COR-L47 (cell line): ENCODE measurements at regions not wholly inside any gene's neighbourhood (a gene's known extent, or its start where the extent isn't known, plus 50 kb on each side); places are given as distances from the start of the nearest gene placed in this dataset.
A peak's percentile ranks its signal among the peaks of the same experiment; 100 is the strongest.

Experiments used
- DNase-seq: peaks from one replicate; lab custom pipeline; 2025; lab: John Stamatoyannopoulos, UW

GRCh38 chr7:47147213-47147631 is 434.7 kb downstream of the TNS3 start:
- DNase-seq: no peak

- DNase-seq: no peak
Measured at GRCh38 chr7:47145982-47146381, 435.9 kb downstream of the TNS3 start.

GRCh38 chr7:47145186-47145725 is 436.7 kb downstream of the TNS3 start:
- DNase-seq: no peak

- no peak for DNase-seq
Measured at GRCh38 chr7:47143339-47143738, 438.6 kb downstream of the TNS3 start.

DNA sequence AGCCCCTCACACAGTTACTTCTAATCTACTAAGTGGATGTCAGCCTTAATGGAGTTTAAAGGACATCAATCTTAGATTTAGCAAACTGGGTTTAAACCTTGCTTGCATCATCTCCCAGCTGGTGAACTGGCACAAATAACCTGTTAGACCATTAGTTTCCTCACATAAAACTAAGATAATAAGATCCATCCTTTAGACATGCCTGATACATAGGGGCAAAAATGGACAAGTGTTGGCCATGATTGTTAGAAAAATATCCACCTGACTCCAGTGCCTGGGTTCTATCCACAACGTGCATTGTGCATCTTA is 439.1 kb downstream of the TNS3 start:
- no peak for DNase-seq

- DNase-seq: no peak
Measured at GRCh38 chr7:47142169-47142866, 439.6 kb downstream of the TNS3 start.

DNA sequence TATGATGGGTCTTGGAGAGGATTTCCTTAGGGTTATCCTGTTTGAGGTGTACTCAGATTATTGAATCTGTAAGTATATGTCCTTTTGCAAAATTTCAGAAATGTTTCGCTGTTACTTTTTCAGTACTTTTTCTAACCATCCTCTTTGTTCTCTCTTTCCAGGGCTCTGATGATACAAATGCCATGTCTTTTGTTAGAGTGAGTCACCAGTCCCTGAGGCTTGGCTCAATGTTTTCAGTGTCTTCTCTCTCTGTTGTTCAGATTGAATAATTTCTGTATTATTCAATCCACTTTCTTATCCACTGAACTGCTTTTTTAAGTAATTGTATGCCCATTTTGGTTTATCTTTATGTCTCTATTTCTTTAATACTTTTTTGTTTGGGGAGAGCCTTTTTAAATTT is 449.4 kb downstream of the TNS3 start:
- no peak for DNase-seq

- no peak for DNase-seq
Measured at GRCh38 chr7:47128700-47129099, 453.2 kb downstream of the TNS3 start.

DNA sequence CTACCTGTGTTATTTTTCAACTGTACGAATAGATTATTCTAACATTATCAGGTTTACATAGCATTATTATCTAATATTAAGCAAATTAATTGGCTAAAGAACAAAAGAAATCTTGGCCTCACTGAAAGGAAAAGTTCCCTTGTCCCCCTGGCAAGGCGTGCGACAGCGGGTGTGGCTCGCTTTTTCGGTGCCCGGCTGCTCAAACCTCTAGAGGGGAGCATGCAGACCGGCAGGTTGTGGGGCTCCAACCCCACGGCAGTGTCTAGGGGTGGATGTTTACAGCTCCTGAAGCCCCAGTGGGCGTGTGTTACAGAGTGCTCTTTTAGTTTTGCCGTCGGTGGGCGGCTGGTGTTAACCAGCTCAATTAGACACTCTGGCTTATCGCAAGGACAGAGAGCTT is 456.4 kb downstream of the TNS3 start:
- DNase-seq: no peak

GRCh38 chr7:47119261-47119865 is 462.5 kb downstream of the TNS3 start:
- DNase-seq: no peak

DNA sequence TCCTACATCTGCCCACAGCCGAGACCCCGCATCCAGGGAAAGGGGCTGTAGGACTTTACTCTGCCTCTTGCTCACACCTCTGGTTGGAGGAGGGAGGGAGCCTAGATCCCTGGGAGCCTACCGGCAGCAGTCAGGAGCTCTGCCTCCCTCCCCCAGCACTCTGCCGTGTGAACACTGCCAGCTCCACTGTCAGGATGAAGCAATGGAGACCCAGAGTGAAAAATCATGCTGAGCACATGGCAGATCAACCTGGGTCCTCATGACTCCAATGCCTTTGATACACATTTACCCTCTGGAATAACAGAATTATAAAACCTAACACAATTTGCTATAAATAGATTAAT is 477.7 kb downstream of the TNS3 start:
- DNase-seq: no peak

GRCh38 chr7:47103498-47104205 is 478.3 kb downstream of the TNS3 start:
- DNase-seq: no peak

GRCh38 chr7:47102331-47102841 is 479.5 kb downstream of the TNS3 start:
- DNase-seq: no peak

DNA sequence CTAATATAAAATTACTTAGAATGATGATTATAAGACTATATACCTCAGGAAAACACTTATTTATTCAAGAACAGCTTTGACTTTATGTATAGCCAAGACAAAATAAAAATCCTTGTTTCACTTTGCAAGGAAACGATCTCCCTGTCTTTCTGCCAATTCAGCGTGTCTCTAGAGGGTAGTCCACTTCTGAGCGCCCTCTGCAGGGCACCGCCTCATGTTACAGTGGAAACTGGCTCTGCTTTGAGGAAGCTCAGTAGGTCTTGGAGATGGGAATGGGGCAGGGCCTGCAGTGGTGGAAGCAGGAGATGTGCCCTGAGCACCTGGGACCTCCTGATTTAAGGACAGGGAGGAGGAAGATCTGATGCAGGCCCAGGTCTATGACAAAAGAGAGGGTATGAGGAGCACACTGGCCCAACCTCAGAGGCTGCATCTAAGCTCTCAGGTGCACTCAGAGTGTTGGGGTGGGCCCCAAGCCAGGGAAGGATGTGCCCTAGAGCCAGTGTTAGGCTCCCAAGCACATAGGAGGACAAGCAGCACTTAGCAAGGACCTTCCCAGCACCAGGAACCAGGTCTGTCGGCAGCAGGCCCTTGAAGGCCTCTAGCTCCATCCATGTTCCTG is 481.0 kb downstream of the TNS3 start:
- peak; percentile 9 for DNase-seq

DNA sequence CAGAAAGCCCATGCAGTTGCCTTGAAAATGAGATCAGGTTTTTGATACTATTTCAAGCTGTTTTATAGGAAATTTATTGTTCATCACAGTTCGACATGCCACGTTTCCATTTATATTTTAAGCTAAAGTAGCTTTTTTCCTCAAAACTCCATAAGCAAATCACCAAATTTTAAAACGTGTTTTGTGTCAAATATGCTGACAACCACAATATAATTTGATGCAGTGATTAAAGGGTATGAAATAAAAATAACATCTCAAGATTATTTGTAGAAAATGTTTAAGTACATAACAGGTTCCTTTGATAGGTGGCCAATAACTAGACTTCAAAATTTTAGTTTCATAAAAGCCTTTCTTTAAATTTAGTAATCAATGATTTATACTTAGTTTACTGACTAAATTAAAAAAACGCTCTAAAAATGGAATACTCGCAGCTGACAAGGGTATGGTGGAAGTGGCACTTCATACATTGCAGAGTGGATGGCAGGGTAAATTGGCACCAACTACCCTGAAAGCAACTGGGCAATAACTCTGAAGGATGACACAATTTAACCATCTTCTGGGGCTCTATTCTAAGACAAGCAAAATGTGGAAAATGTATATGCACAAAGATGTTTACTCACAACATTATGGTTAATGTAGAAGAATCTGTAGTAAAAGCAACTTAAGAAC is 481.6 kb downstream of the TNS3 start:
- no peak for DNase-seq

GRCh38 chr7:47097431-47097830 is 484.5 kb downstream of the TNS3 start:
- DNase-seq: no peak

DNA sequence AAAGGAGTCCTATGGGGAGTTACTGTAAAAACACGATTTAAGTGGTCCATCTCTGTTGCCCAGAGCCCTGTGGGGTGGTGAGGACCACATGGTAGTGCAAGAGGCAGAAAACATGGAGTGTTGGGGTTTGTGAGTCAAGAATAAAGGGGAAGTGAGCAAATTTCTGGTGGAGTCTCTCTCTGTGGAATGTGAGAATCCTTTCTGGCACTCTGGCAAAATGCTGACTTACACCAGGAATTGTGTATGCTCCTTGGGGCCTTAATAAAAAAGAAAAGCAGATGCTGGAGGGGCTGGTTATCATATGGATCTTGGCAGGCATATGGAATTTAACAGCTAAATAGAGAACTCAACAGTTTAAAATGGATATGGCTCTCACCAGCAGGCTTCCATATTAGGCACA is 486.0 kb downstream of the TNS3 start:
- no peak for DNase-seq

DNA sequence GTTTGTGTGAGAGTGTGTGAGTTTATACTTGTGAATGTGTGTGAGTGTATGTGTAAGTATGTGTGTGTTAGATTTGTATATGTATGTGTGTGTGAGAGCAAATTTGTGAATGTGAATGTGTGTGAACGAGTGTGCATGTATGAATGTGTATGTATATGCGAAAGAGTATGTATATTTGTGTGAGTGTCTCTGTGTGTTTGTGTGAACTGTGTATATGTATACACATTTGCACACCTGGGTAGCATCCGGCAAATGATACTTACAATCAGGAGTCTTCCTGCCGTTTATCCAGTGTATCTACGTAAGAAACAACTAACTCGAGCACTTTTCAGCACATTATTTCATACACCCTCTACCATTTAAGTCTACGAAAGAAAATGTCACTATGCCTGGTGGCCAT is 487.4 kb downstream of the TNS3 start:
- no peak for DNase-seq

- DNase-seq: no peak
Measured at GRCh38 chr7:47093320-47094234, 488.3 kb downstream of the TNS3 start.

DNA sequence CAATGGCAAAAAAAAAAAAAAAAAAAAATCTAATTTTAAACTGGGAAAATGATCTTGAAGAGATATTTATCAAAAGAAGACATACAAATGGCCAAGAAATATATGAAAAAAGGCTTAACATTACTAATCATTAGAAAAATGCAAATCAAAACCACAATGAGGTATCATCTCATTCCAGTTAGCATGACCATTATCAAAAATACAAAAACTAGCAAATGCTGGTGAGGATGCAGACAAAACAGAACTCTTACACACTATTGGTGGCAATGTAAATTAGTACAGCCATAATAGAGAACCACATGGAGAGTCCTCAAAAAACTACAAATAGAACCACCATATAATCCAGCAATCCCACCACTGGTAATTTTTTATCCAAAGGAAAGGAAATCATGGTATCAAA is 489.6 kb downstream of the TNS3 start:
- DNase-seq: no peak

DNA sequence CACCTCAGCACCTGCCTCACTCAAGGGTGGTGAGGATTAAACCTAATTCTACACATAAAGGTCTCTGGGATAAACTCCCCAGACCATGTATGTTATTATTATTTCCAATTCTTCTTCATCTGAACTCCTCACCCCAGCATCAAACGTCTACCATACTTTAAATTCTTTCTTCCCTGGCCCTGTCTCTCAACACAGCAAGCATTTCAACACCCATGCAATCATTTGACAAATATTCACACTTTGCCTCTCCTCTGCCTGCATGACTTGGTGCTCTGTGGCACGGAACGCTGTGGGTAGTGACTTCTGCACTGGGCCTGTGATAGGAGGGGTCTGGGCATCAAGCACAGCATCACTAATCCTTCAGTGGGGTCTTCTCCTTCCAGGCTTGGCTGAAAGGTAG is 490.8 kb downstream of the TNS3 start:
- DNase-seq: no peak
